ENCODE measurements at regions not wholly inside any gene's neighbourhood (a gene's known extent, or its start where the extent isn't known, plus 50 kb on each side); places are given as distances from the start of the nearest gene placed in this dataset.

- TF ChIP-seq, protein P1, sequence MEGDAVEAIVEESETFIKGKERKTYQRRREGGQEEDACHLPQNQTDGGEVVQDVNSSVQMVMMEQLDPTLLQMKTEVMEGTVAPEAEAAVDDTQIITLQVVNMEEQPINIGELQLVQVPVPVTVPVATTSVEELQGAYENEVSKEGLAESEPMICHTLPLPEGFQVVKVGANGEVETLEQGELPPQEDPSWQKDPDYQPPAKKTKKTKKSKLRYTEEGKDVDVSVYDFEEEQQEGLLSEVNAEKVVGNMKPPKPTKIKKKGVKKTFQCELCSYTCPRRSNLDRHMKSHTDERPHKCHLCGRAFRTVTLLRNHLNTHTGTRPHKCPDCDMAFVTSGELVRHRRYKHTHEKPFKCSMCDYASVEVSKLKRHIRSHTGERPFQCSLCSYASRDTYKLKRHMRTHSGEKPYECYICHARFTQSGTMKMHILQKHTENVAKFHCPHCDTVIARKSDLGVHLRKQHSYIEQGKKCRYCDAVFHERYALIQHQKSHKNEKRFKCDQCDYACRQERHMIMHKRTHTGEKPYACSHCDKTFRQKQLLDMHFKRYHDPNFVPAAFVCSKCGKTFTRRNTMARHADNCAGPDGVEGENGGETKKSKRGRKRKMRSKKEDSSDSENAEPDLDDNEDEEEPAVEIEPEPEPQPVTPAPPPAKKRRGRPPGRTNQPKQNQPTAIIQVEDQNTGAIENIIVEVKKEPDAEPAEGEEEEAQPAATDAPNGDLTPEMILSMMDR (IDR thresholded peaks at IDR 0.05) = no peak
- TF ChIP-seq CEBPB (IDR thresholded peaks at IDR 0.05) (no peak), FOSB (CRISPR knock-in tag; IDR thresholded peaks at IDR 0.05) (no peak), POLR2A (IDR thresholded peaks at IDR 0.05; ENCODE audit: low read length) (no peak), EP300 (IDR thresholded peaks at IDR 0.05) (no peak), CBX2 (IDR thresholded peaks at IDR 0.05; ENCODE audit: borderline replicate concordance, low read depth) (no peak), JUN (IDR thresholded peaks at IDR 0.05) (no peak), ELK1 (IDR thresholded peaks at IDR 0.05; ENCODE audit: low read depth, low read length) (no peak), FOXS1 (CRISPR knock-in tag; IDR thresholded peaks at IDR 0.05) (no peak)
Observed at GRCh38 chr7:136566491-136566890, 302.0 kb upstream of the CHRM2 start.
